ENCODE measurements at regions not wholly inside any gene's neighbourhood (a gene's known extent, or its start where the extent isn't known, plus 50 kb on each side); places are given as distances from the start of the nearest gene placed in this dataset.

- DNase-seq (ENCODE audit: low read depth, low spot score): no peak
- CTCF ChIA-PET: no interaction called here
- H4K20me1 ChIP-seq (ENCODE audit: insufficient read depth): no peaks in the 10 kb centered on the region
- ATAC-seq: no peak
- RAD21 ChIA-PET (ENCODE audit: low non-redundant PET in 1 of 2, low total read pairs in 2 of 2, uncharacterized antibody in 2 of 2, unreplicated experiment in 2 of 2): no interaction called here
- no peaks in the 10 kb centered on the region for H3K79me2 ChIP-seq (ENCODE audit: insufficient read depth, low read length)
- TF ChIP-seq ELF1 (IDR thresholded peaks at IDR 0.05; ENCODE audit: borderline replicate concordance, low read depth) (no peak), CTCF (IDR thresholded peaks at IDR 0.05 in 2 of 3, conservative IDR thresholded peaks at IDR 0.05 in 1 of 3; ENCODE audit: borderline replicate concordance in 1 of 3, insufficient read depth in 1 of 3, low read depth in 2 of 3, low read length in 2 of 3) (no peak), ZBTB33 (IDR thresholded peaks at IDR 0.05; ENCODE audit: extremely low read depth, insufficient replicate concordance, low read length) (no peak), EGR1 (IDR thresholded peaks at IDR 0.05; ENCODE audit: low read depth) (no peak), ZFX (IDR thresholded peaks at IDR 0.05) (no peak), MAX (IDR thresholded peaks at IDR 0.05) (no peak), RAD21 (IDR thresholded peaks at IDR 0.05; ENCODE audit: low read depth) (no peak), SIN3A (IDR thresholded peaks at IDR 0.05; ENCODE audit: low read depth) (no peak), SRF (IDR thresholded peaks at IDR 0.05; ENCODE audit: low read depth) (no peak), TCF7L2 (IDR thresholded peaks at IDR 0.05; ENCODE audit: borderline replicate concordance, extremely low read depth, insufficient read depth, insufficient read length) (no peak), EZH2phosphoT487 (IDR thresholded peaks at IDR 0.05; ENCODE audit: borderline replicate concordance) (no peak), ATF3 (IDR thresholded peaks at IDR 0.05) (no peak), ZNF274 (IDR thresholded peaks at IDR 0.05; ENCODE audit: low read depth, low read length) (no peak), FOSL1 (IDR thresholded peaks at IDR 0.05; ENCODE audit: low read depth) (no peak), POLR2AphosphoS5 (IDR thresholded peaks at IDR 0.05; ENCODE audit: low read depth, low read length) (no peak), CEBPB (IDR thresholded peaks at IDR 0.05; ENCODE audit: low read depth) (no peak), JUND (IDR thresholded peaks at IDR 0.05) (no peak), YY1 (IDR thresholded peaks at IDR 0.05; ENCODE audit: extremely low read depth, insufficient replicate concordance, low read depth, low read length) (no peak), CBX3 (IDR thresholded peaks at IDR 0.05; ENCODE audit: low read depth) (no peak), REST (IDR thresholded peaks at IDR 0.05; ENCODE audit: low read depth) (no peak)
- H3K36me3 ChIP-seq (ENCODE audit: control insufficient read depth in 1 of 2, insufficient read depth in 2 of 2, low read length in 2 of 2): no peaks in the 10 kb centered on the region
- BruUV-seq (replicated peaks): no TSS peak
- H3K4me1 ChIP-seq (ENCODE audit: control insufficient read depth in 1 of 2, insufficient read depth in 2 of 2, low read length in 2 of 2): no peaks in the 10 kb centered on the region
- no peak overlapping the region for H3K27ac ChIP-seq (ENCODE audit: low read depth, low read length)
- no peak overlapping the region for H2AFZ ChIP-seq (ENCODE audit: low read depth, low read length, poor library complexity, severe bottlenecking)
- no peak overlapping the region for H3K9ac ChIP-seq (ENCODE audit: low read length)
- H3K27me3 ChIP-seq (ENCODE audit: insufficient read depth, low read length): no peaks in the 10 kb centered on the region
- intact Hi-C loops (cut with micrococcal nuclease): no loop called here
- POLR2A ChIA-PET: no interaction called here
- H3K9me2 ChIP-seq (ENCODE audit: insufficient read depth): no peaks in the 10 kb centered on the region
- H3K9me3 ChIP-seq (ENCODE audit: control insufficient read depth in 1 of 2, insufficient read depth in 1 of 2, low read depth in 1 of 2, low read length in 2 of 2): no peaks in the 10 kb centered on the region; a peak in 1 of 4 replicates
- no peak overlapping the region for H3K4me3 ChIP-seq (replicated peaks in 1 of 2; ENCODE audit: low read depth in 1 of 2, low read length in 2 of 2)
- H3K4me2 ChIP-seq (ENCODE audit: low read length): no peak overlapping the region
Observed at GRCh38 chr4:104330125-104330905, 164.4 kb downstream of the CXXC4 start.
